Dermis microvascular lymphatic vessel endothelial cell (primary cell): ENCODE measurements at regions not wholly inside any gene's neighbourhood (a gene's known extent, or its start where the extent isn't known, plus 50 kb on each side); places are given as distances from the start of the nearest gene placed in this dataset.
"Not testable (repeated sequence)": the region's sequence is repeated elsewhere in the genome, so short reads cannot be mapped to it uniquely, and the experiment has no call there.

Experiments used
- DNase-seq, 2 donors: peaks; one replicate each; pipeline versions ENCODE4 v3.0.0 to v3.0.0-alpha.2; 2010; ENCODE audit warnings: low read depth in 2 of 2

- no peak for DNase-seq
Observed at GRCh38 chr6:170097505-170098427, 193.1 kb downstream of the DLL1 start.

GRCh38 chr6:170096803-170097504 is 193.9 kb downstream of the DLL1 start:
- no peak for DNase-seq

GRCh38 chr6:170096191-170096802 is 194.6 kb downstream of the DLL1 start:
- DNase-seq: no peak

- DNase-seq: no peak
Observed at GRCh38 chr6:170095273-170095981, 195.5 kb downstream of the DLL1 start.

GRCh38 chr6:170094686-170095272 is 196.1 kb downstream of the DLL1 start:
- DNase-seq: no peak

GRCh38 chr6:170093658-170094596 is 197.0 kb downstream of the DLL1 start:
- DNase-seq: no peak

GRCh38 chr6:170093276-170093657 is 197.6 kb downstream of the DLL1 start:
- no peak for DNase-seq

GRCh38 chr6:170092826-170093225 is 198.1 kb downstream of the DLL1 start:
- DNase-seq: no peak

GRCh38 chr6:170091639-170092579 is 199.0 kb downstream of the DLL1 start:
- no peak for DNase-seq

- no peak for DNase-seq
Observed at GRCh38 chr6:170091000-170091638, 199.8 kb downstream of the DLL1 start.

- no peak for DNase-seq
Observed at GRCh38 chr6:170090561-170090960, 200.3 kb downstream of the DLL1 start.

- DNase-seq: no peak
Observed at GRCh38 chr6:170089963-170090362, 200.9 kb downstream of the DLL1 start.

- no peak for DNase-seq
Observed at GRCh38 chr6:170088582-170088955, 202.3 kb downstream of the DLL1 start.

GRCh38 chr6:170087941-170088581 is 202.8 kb downstream of the DLL1 start:
- DNase-seq: no peak

GRCh38 chr6:170087421-170087780 is 203.5 kb downstream of the DLL1 start:
- not testable (repeated sequence) for DNase-seq

- DNase-seq: no peak
Observed at GRCh38 chr6:170086639-170087420, 204.0 kb downstream of the DLL1 start.
